ENCODE measurements at regions not wholly inside any gene's neighbourhood (a gene's known extent, or its start where the extent isn't known, plus 50 kb on each side); places are given as distances from the start of the nearest gene placed in this dataset.
A peak's percentile ranks its signal among the peaks of the same experiment; 100 is the strongest.
"Not testable (repeated sequence)": the region's sequence is repeated elsewhere in the genome, so short reads cannot be mapped to it uniquely, and the experiment has no call there.

- no peak for DNase-seq (ENCODE audit: low read depth)
- H3K4me3 ChIP-seq (ENCODE audit: low read depth, low read length): no peak overlapping the region
- in situ Hi-C loops (cut with HindIII; ENCODE audit: low sequenced_read_pairs): no loop called here
- no peak for TF ChIP-seq CTCF (IDR thresholded peaks at IDR 0.05; ENCODE audit: low read depth, low read length, missing control alignments)
Measured at GRCh38 chr4:118410138-118410537, 57.3 kb upstream of the PRSS12 start.

- in situ Hi-C loops (cut with HindIII; ENCODE audit: low sequenced_read_pairs): no loop called here
- TF ChIP-seq CTCF (IDR thresholded peaks at IDR 0.05; ENCODE audit: low read depth, low read length, missing control alignments): no peak
- no peak for DNase-seq (ENCODE audit: low read depth)
Measured at GRCh38 chr4:118417325-118417724, 64.5 kb upstream of the PRSS12 start.

GRCh38 chr4:118417800-118418199 lies 65.0 kb upstream of the PRSS12 start:
- DNase-seq (ENCODE audit: low read depth); in situ Hi-C loops (cut with HindIII; ENCODE audit: low sequenced_read_pairs); H3K4me3 ChIP-seq (ENCODE audit: low read depth, low read length): not testable (repeated sequence)

More at GRCh38 chr4:118417325-118417724, 64.5 kb upstream of the PRSS12 start:
- H3K4me3 ChIP-seq (ENCODE audit: low read depth, low read length): no peak overlapping the region

DNA sequence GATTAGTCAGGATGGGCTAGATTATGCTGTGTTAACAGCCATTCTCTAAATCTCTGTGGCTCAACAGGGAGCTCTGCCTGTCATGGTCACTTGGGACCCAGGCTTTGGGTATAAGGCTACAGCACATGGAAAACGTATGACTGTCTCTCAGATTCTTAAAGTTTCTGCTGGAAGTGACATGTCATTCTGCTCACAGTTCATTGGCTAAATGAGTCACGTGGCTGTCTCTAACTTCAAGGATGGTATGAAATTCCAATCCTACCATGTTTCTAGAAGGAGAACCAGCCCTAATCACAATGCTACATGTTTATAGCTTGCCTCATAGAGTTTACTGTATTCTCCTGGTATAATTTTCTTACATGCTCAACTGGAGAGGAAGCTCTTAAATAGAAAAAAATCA lies 65.6 kb upstream of the PRSS12 start:
- in situ Hi-C loops (cut with HindIII; ENCODE audit: low sequenced_read_pairs); DNase-seq (ENCODE audit: low read depth); H3K4me3 ChIP-seq (ENCODE audit: low read depth, low read length): not testable (repeated sequence)

DNA sequence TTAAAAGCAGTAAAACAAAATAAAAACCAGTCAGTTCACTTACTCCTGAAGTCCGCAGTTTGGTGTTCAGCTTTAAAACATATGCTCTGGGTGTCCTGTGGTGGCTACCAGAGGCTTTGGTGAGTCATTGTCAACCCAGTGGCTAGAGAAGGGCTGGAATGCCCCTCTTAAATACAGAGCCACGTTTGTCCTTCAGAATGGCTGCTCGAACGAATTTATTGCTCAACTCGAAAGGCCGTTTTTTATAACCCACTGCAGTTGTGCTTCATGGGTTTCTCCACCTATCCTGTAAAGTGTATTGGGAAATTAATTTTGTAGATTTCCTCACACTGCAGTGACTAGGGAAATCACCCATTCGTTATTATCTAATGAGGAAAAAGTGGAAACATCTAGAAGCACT lies 66.8 kb upstream of the PRSS12 start:
- DNase-seq (ENCODE audit: low read depth); H3K4me3 ChIP-seq (ENCODE audit: low read depth, low read length); in situ Hi-C loops (cut with HindIII; ENCODE audit: low sequenced_read_pairs): not testable (repeated sequence)

- DNase-seq (ENCODE audit: low read depth); in situ Hi-C loops (cut with HindIII; ENCODE audit: low sequenced_read_pairs): not testable (repeated sequence)
- peak; percentile 53 for TF ChIP-seq CTCF (IDR thresholded peaks at IDR 0.05; ENCODE audit: low read depth, low read length, missing control alignments)
Measured at GRCh38 chr4:118424062-118424461, 71.3 kb upstream of the PRSS12 start.

GRCh38 chr4:118428881-118429280 lies 76.1 kb upstream of the PRSS12 start:
- in situ Hi-C loops (cut with HindIII; ENCODE audit: low sequenced_read_pairs); DNase-seq (ENCODE audit: low read depth); H3K4me3 ChIP-seq (ENCODE audit: low read depth, low read length): not testable (repeated sequence)

More at GRCh38 chr4:118424062-118424461, 71.3 kb upstream of the PRSS12 start:
- H3K4me3 ChIP-seq (ENCODE audit: low read depth, low read length): not testable (repeated sequence)

GRCh38 chr4:118432359-118432758 lies 79.6 kb upstream of the PRSS12 start:
- H3K4me3 ChIP-seq (ENCODE audit: low read depth, low read length); in situ Hi-C loops (cut with HindIII; ENCODE audit: low sequenced_read_pairs): not testable (repeated sequence)
- peak; percentile 0 for DNase-seq (ENCODE audit: low read depth)

DNA sequence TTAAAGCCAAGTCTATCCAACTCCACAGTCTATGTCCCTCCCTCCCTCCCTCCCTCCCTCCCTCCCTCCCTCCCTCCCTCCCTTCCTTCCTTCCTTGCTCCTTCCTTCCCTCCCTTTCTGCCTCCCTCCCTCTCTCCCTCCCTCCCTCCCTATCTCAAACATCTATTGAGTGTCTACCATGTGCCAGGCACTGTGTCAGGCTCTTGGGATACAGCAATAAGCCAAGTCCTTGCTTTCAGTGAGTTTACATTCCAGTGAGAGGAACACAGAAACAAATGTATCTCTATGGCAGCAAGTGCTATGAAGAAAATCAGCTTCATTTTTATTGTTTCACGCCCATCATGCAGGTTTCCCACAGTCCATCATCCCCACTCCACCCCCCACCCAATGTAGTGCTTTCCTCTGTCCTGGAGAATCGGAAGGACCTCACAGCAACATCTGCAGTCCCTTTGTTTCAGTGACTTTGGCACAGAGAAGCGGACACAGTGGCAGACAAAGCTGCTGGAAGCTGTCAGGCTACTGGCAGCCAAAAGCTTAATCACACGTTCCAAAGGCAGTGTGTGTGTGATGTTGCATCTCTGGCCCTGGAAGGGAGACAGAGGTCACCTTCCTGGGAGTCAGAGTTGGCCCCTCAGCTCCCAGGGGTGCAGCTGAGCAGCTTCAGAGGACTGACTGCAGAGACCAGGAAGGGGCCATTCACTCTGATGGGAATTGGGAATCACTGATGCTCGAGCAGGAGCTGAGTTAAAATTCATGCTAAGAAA lies 81.0 kb upstream of the PRSS12 start:
- H3K4me3 ChIP-seq (ENCODE audit: low read depth, low read length); DNase-seq (ENCODE audit: low read depth); in situ Hi-C loops (cut with HindIII; ENCODE audit: low sequenced_read_pairs): not testable (repeated sequence)

DNA sequence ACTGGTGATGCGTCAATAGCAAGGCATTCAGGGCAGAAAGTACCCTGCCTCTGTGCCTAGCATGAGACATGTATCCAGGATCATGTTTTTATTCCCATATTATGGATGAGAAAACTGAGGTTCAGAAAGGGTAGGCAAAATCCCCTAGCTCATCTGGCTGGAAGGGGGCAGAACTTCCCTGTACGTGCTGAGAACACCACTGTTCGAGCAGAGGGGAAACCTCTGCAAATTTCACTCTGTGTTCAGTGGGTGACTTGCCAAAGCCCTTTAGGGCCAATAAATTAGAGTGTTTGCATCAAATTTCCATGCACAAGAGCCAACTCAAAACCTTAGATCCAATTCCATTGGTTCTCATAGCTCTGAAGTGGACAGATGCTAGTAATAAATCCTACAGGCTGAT lies 82.6 kb upstream of the PRSS12 start:
- DNase-seq (ENCODE audit: low read depth); H3K4me3 ChIP-seq (ENCODE audit: low read depth, low read length); in situ Hi-C loops (cut with HindIII; ENCODE audit: low sequenced_read_pairs): not testable (repeated sequence)

- DNase-seq (ENCODE audit: low read depth); H3K4me3 ChIP-seq (ENCODE audit: low read depth, low read length); in situ Hi-C loops (cut with HindIII; ENCODE audit: low sequenced_read_pairs): not testable (repeated sequence)
Measured at GRCh38 chr4:118442115-118442837, 89.5 kb upstream of the PRSS12 start.

GRCh38 chr4:118447397-118447796 lies 94.6 kb upstream of the PRSS12 start:
- in situ Hi-C loops (cut with HindIII; ENCODE audit: low sequenced_read_pairs); DNase-seq (ENCODE audit: low read depth); H3K4me3 ChIP-seq (ENCODE audit: low read depth, low read length): not testable (repeated sequence)

GRCh38 chr4:118454857-118455256 lies 102.1 kb upstream of the PRSS12 start:
- H3K4me3 ChIP-seq (ENCODE audit: low read depth, low read length); DNase-seq (ENCODE audit: low read depth); in situ Hi-C loops (cut with HindIII; ENCODE audit: low sequenced_read_pairs): not testable (repeated sequence)

GRCh38 chr4:118461435-118461834 lies 108.6 kb upstream of the PRSS12 start:
- in situ Hi-C loops (cut with HindIII; ENCODE audit: low sequenced_read_pairs); H3K4me3 ChIP-seq (ENCODE audit: low read depth, low read length); DNase-seq (ENCODE audit: low read depth): not testable (repeated sequence)
